IMR-90 (cell line): ENCODE measurements at regions not wholly inside any gene's neighbourhood (a gene's known extent, or its start where the extent isn't known, plus 50 kb on each side); places are given as distances from the start of the nearest gene placed in this dataset.

Experiments
- ATAC-seq: fragments of 200-7000 bp; cut with Tn5 transposase; 2 replicates; pipeline ENCODE4 v1.9.1; 2020; ENCODE audit warnings: low read depth, mild to moderate bottlenecking, moderate library complexity
- BruUV-seq: library from RNA; stranded (reverse); fragments of 400-500 nt; replicated peaks from 2 replicates; lab custom pipeline; 2021; lab: Mats Ljungman, UMichigan
- CTCF ChIA-PET: fragments of 300-600 bp; formaldehyde crosslinking; extraction: SDS; loops from one replicate; lab custom pipeline; 2021; ENCODE audit warnings: antibody characterized with exemption; lab: Yijun Ruan, JAX
- POLR2A ChIA-PET: fragments of 300-600 bp; sonication (Branson Sonifier 250); formaldehyde crosslinking; loops from one replicate; lab custom pipeline; 2022; ENCODE audit warnings: antibody characterized with exemption; ENCODE audit not compliant: unreplicated experiment; lab: Charles Lee
- DNase-seq: peaks from one replicate; pipeline ENCODE4 v3.0.0; 2013
- H2AFZ ChIP-seq: replicated peaks from 2 replicates; pipeline ENCODE3; 2013; ENCODE audit warnings: low read length, mild to moderate bottlenecking; ENCODE audit not compliant: poor library complexity
- H2AK5ac ChIP-seq: 2 replicates; pipeline ENCODE4 v1.6.1; 2013; ENCODE audit warnings: low read depth, low read length, inconsistent platforms
- H2AK9ac ChIP-seq: replicated peaks from 2 replicates; pipeline ENCODE3; 2013; ENCODE audit warnings: mild to moderate bottlenecking, low read depth, low read length, moderate library complexity; ENCODE audit not compliant: poor library complexity
- H2BK120ac ChIP-seq: 2 replicates; pipeline ENCODE4 v1.6.1; 2013; ENCODE audit warnings: low read depth, low read length, inconsistent platforms
- H2BK15ac ChIP-seq: 3 replicates; pipeline ENCODE4 v1.6.1; 2013; ENCODE audit warnings: low read depth, low read length, inconsistent platforms
- H2BK20ac ChIP-seq: 2 replicates; pipeline ENCODE4 v1.6.1; 2013; ENCODE audit warnings: low read depth, mild to moderate bottlenecking, inconsistent platforms, low read length, moderate library complexity
- H2BK5ac ChIP-seq: 2 replicates; pipeline ENCODE4 v1.6.1; 2013; ENCODE audit warnings: mild to moderate bottlenecking, low read depth, low read length, inconsistent platforms; ENCODE audit not compliant: poor library complexity, severe bottlenecking
- H3K14ac ChIP-seq: replicated peaks from 2 replicates; pipeline ENCODE4 v1.6.1; 2013; ENCODE audit warnings: low read depth, low read length, inconsistent platforms
- H3K18ac ChIP-seq: 2 replicates; pipeline ENCODE4 v1.6.1; 2013; ENCODE audit warnings: low read depth, low read length, control low read depth
- H3K23ac ChIP-seq: 2 replicates; pipeline ENCODE4 v1.6.1; 2013; ENCODE audit warnings: low read depth, low read length, inconsistent platforms
- H3K27ac ChIP-seq: 2 replicates; pipeline ENCODE4 v1.5.1; 2013; ENCODE audit warnings: mild to moderate bottlenecking, control low read depth, low read length; ENCODE audit not compliant: insufficient read depth
- H3K27me3 ChIP-seq: 2 replicates; pipeline ENCODE4 v1.6.1; 2013; ENCODE audit warnings: low read length; ENCODE audit not compliant: control insufficient read depth, insufficient read depth
- H3K36me3 ChIP-seq: 2 replicates; pipeline ENCODE4 v1.6.1; 2013; ENCODE audit warnings: low read length, mixed read lengths; ENCODE audit not compliant: control insufficient read depth, insufficient read depth
- H3K4ac ChIP-seq: 2 replicates; pipeline ENCODE4 v1.6.1; 2013; ENCODE audit warnings: low read depth, low read length, inconsistent platforms
- H3K4me1 ChIP-seq: 2 replicates; pipeline ENCODE4 v1.6.1; 2013; ENCODE audit warnings: low read length, mixed read lengths; ENCODE audit not compliant: control insufficient read depth, insufficient read depth
- H3K4me2 ChIP-seq: 2 replicates; pipeline ENCODE4 v1.6.1; 2013; ENCODE audit warnings: low read depth, mild to moderate bottlenecking, control low read depth, low read length, moderate library complexity
- H3K4me3 ChIP-seq: 2 replicates; pipeline ENCODE4 v1.5.1; 2013; ENCODE audit warnings: low read depth, mild to moderate bottlenecking, control low read depth, low read length, moderate library complexity; ENCODE audit not compliant: insufficient read depth
- H3K56ac ChIP-seq: 2 replicates; pipeline ENCODE4 v1.6.1; 2013; ENCODE audit warnings: low read length, inconsistent platforms; ENCODE audit not compliant: insufficient read depth; ENCODE audit errors: extremely low read depth
- H3K79me1 ChIP-seq, 2 experiments: 2 replicates each; pipeline ENCODE4 v1.6.1; 2013; ENCODE audit warnings: low read length in 2 of 2, inconsistent platforms in 1 of 2, low read depth in 1 of 2
- H3K9ac ChIP-seq: 2 replicates; pipeline ENCODE4 v1.6.1; 2013; ENCODE audit warnings: low read depth, low read length, control low read depth
- H3K9me1 ChIP-seq: 2 replicates; pipeline ENCODE4 v1.6.1; 2013; ENCODE audit warnings: low read length, inconsistent platforms; ENCODE audit not compliant: insufficient read depth
- H3K9me3 ChIP-seq: 2 replicates; pipeline ENCODE4 v1.6.1; 2013; ENCODE audit warnings: low read length; ENCODE audit not compliant: control insufficient read depth, insufficient read depth
- H4K20me1 ChIP-seq: 2 replicates; pipeline ENCODE4 v1.6.1; 2013; ENCODE audit warnings: low read length, inconsistent platforms; ENCODE audit not compliant: insufficient read depth
- H4K5ac ChIP-seq: 2 replicates; pipeline ENCODE4 v1.6.1; 2013; ENCODE audit warnings: mild to moderate bottlenecking, low read depth, low read length, control low read depth
- H4K8ac ChIP-seq, 2 experiments: 2 replicates each; pipeline ENCODE4 v1.6.1; 2013; ENCODE audit warnings: low read depth in 2 of 2, low read length in 2 of 2, control low read depth in 1 of 2, inconsistent platforms in 1 of 2
- H4K91ac ChIP-seq: 2 replicates; pipeline ENCODE4 v1.6.1; 2013; ENCODE audit warnings: low read depth, low read length, inconsistent platforms; ENCODE audit not compliant: insufficient read depth
- BHLHE40 ChIP-seq: fragments of 150-350 bp; IDR thresholded peaks from 2 replicates; pipeline ENCODE4 v1.6.1; 2016; ENCODE audit warnings: mild to moderate bottlenecking, low read depth, low read length
- CEBPB ChIP-seq: IDR thresholded peaks from 2 replicates; pipeline ENCODE4 v1.6.1; 2012; ENCODE audit warnings: low read depth, low read length, improper control_type of control experiment
- CHD1 ChIP-seq: IDR thresholded peaks from 2 replicates; pipeline ENCODE4 v1.6.1; 2012; ENCODE audit warnings: low read depth, low read length, improper control_type of control experiment
- FOS ChIP-seq: fragments of 150-350 bp; IDR thresholded peaks from 2 replicates; pipeline ENCODE4 v1.6.1; 2016; ENCODE audit warnings: low read depth, low read length
- MAFK ChIP-seq: IDR thresholded peaks from 2 replicates; pipeline ENCODE4 v1.6.1; 2012; ENCODE audit warnings: low read depth, low read length, improper control_type of control experiment
- MAZ ChIP-seq: IDR thresholded peaks from 2 replicates; pipeline ENCODE4 v1.6.1; 2012; ENCODE audit warnings: low read depth, mild to moderate bottlenecking, low read length, improper control_type of control experiment, moderate library complexity, borderline replicate concordance
- MXI1 ChIP-seq: IDR thresholded peaks from 2 replicates; pipeline ENCODE4 v1.6.1; 2012; ENCODE audit warnings: low read depth, mild to moderate bottlenecking, low read length, moderate library complexity, borderline replicate concordance
- NFE2L2 ChIP-seq: fragments of 150-350 bp; IDR thresholded peaks from 2 replicates; pipeline ENCODE4 v1.6.1; 2016; ENCODE audit warnings: low read depth, mild to moderate bottlenecking, low read length
- POLR2A ChIP-seq: IDR thresholded peaks from 2 replicates; pipeline ENCODE4 v1.6.1; 2012; ENCODE audit warnings: mild to moderate bottlenecking, low read depth, low read length
- RAD21 ChIP-seq: IDR thresholded peaks from 2 replicates; pipeline ENCODE4 v1.6.1; 2012; ENCODE audit warnings: low read length, improper control_type of control experiment
- RCOR1 ChIP-seq: IDR thresholded peaks from 2 replicates; pipeline ENCODE4 v1.6.1; 2012; ENCODE audit warnings: mild to moderate bottlenecking, low read length, improper control_type of control experiment; ENCODE audit not compliant: insufficient replicate concordance
- RFX5 ChIP-seq: IDR thresholded peaks from 2 replicates; pipeline ENCODE4 v1.8.0; 2012; ENCODE audit warnings: low read depth, mild to moderate bottlenecking, low read length, moderate library complexity
- SMC3 ChIP-seq: fragments of 150-350 bp; IDR thresholded peaks from 2 replicates; pipeline ENCODE4 v1.6.1; 2016; ENCODE audit warnings: low read depth, mild to moderate bottlenecking, antibody characterized with exemption, low read length, moderate library complexity
- WGBS, 2 experiments: methylation state at CpG; one replicate each; pipeline versions ENCODE4 v1.1.5 to v1.1.7; 2013; ENCODE audit warnings: missing lambda C conversion rate in 2 of 2; ENCODE audit not compliant: insufficient read length in 1 of 2; ENCODE audit errors: extremely low coverage in 2 of 2; 5-methylcytosine and 5-hydroxymethylcytosine counted together
- dilution Hi-C: fragments of 300-500 bp; cut with HindIII; formaldehyde crosslinking; loops from one replicate; pipeline ENCODE4 v1.14.3; 2018; ENCODE audit warnings: low sequenced_read_pairs; ENCODE audit not compliant: unreplicated experiment
- in situ Hi-C: fragments of 300-500 bp; cut with MboI; formaldehyde crosslinking; loops from 3 replicates; pipeline ENCODE4 v1.14.3; 2019; ENCODE audit warnings: low sequenced_read_pairs, inconsistent platforms, mixed read lengths
- intact Hi-C: fragments of 100-400 bp; cut with micrococcal nuclease; formaldehyde crosslinking; loops from 2 replicates; pipeline ENCODE4 v1.10.0; 2022
- TF ChIP-seq, protein P1 (sequence below): conservative IDR thresholded peaks from 2 replicates; pipeline ENCODE4 v1.5.1; 2012; ENCODE audit warnings: mild to moderate bottlenecking, low read depth, low read length, improper control_type of control experiment
- TF ChIP-seq, protein P2 (sequence below): fragments of 150-350 bp; IDR thresholded peaks from 2 replicates; pipeline ENCODE4 v1.6.1; 2017; ENCODE audit warnings: mild to moderate bottlenecking, antibody characterized with exemption, low read length, low read depth
- TF ChIP-seq, protein P3 (sequence below): fragments of 150-350 bp; IDR thresholded peaks from 2 replicates; pipeline ENCODE4 v1.6.1; 2016; ENCODE audit warnings: low read depth, mild to moderate bottlenecking, low read length, moderate library complexity, borderline replicate concordance

DNA sequence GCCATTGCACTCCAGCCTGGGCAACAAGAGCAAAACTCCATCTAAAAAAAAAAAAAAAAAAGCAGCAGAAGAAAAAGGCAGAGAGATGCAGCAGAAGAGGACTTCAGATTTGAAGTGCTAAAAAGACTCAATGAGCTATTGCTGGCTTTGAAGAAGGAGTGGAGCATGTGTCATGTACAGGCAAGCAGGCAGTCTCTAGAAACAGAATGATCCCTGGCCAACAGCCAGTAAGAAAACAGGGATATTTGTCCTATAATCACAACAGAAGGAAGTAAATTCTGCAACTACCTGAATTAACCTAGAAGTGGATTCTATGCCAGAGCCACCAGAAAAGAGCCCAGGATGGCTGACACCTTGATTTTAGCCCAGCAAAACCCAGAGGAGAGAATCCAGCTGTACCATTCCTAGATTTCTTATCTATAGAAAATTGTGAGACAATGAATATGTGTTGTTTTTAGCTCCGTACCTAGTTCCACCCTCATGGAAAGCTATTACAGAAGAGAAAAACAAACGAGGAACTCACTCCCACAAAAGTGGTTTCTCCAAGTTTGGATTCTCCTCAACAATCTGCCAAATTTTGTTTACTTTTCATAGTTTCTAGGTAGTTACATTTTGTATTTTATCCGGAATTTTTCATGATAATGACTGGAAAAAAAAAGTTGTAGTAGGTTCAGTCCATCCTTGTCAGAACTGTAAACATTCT is 198.2 kb upstream of the GNAI1 start:
- Histone ChIP-seq H3K27me3 (no peaks in the 10 kb centered on the region), H2AK9ac (no peak overlapping the region), H4K5ac (no peak overlapping the region), H3K4me2 (no peak overlapping the region), H2AK5ac (no peak overlapping the region), H3K27ac (no peak overlapping the region), H3K9ac (no peak overlapping the region), H3K9me1 (no peaks in the 10 kb centered on the region), H4K91ac (no peak overlapping the region), H3K36me3 (no peaks in the 10 kb centered on the region), H3K18ac (no peak overlapping the region; the same call in 1 of the 2 replicates), H3K14ac (0 out of 2 replicates have a peak overlapping the region, but pooled peaks have one; percentile 26), H2BK20ac (no peak overlapping the region), H4K8ac (no peak overlapping the region), H2BK5ac (peak overlapping the region; percentile 15), H2BK15ac (no peak overlapping the region), H3K56ac (no peak overlapping the region), H2BK120ac (0 out of 2 replicates have a peak overlapping the region, but pooled peaks have one; percentile 2), H4K20me1 (no peaks in the 10 kb centered on the region), H3K4me1 (peaks cover 3% of the 10 kb centered on the region), H3K4ac (no peak overlapping the region), H3K23ac (no peak overlapping the region), H2AFZ (no peak overlapping the region), H3K4me3 (no peak overlapping the region), H3K79me1 (no peaks in the 10 kb centered on the region), H3K9me3 (no peaks in the 10 kb centered on the region)
- intact Hi-C loops (no loop called here), in situ Hi-C loops (no loop called here), dilution Hi-C loops (no loop called here)
- CTCF ChIA-PET = interaction anchor here (0.6 kb wide), 1 partner anchor 20 kb away, joined by 4 read pairs; no protein-coding TSS in a partner anchor
- no peak for TF ChIP-seq CHD1
- TF ChIP-seq NFE2L2 = no peak
- no peak for TF ChIP-seq CEBPB
- TF ChIP-seq SMC3 = no peak
- no peak for TF ChIP-seq MXI1
- no peak for TF ChIP-seq FOS
- TF ChIP-seq, protein P1, sequence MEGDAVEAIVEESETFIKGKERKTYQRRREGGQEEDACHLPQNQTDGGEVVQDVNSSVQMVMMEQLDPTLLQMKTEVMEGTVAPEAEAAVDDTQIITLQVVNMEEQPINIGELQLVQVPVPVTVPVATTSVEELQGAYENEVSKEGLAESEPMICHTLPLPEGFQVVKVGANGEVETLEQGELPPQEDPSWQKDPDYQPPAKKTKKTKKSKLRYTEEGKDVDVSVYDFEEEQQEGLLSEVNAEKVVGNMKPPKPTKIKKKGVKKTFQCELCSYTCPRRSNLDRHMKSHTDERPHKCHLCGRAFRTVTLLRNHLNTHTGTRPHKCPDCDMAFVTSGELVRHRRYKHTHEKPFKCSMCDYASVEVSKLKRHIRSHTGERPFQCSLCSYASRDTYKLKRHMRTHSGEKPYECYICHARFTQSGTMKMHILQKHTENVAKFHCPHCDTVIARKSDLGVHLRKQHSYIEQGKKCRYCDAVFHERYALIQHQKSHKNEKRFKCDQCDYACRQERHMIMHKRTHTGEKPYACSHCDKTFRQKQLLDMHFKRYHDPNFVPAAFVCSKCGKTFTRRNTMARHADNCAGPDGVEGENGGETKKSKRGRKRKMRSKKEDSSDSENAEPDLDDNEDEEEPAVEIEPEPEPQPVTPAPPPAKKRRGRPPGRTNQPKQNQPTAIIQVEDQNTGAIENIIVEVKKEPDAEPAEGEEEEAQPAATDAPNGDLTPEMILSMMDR = no peak
- no peak for TF ChIP-seq RCOR1
- TF ChIP-seq MAZ = no peak
- no peak for TF ChIP-seq BHLHE40
- no peak for TF ChIP-seq MAFK
- TF ChIP-seq RFX5 = no peak
- TF ChIP-seq RAD21 = no peak
- TF ChIP-seq, protein P2, sequence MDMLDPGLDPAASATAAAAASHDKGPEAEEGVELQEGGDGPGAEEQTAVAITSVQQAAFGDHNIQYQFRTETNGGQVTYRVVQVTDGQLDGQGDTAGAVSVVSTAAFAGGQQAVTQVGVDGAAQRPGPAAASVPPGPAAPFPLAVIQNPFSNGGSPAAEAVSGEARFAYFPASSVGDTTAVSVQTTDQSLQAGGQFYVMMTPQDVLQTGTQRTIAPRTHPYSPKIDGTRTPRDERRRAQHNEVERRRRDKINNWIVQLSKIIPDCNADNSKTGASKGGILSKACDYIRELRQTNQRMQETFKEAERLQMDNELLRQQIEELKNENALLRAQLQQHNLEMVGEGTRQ = no peak
- TF ChIP-seq, protein P3, sequence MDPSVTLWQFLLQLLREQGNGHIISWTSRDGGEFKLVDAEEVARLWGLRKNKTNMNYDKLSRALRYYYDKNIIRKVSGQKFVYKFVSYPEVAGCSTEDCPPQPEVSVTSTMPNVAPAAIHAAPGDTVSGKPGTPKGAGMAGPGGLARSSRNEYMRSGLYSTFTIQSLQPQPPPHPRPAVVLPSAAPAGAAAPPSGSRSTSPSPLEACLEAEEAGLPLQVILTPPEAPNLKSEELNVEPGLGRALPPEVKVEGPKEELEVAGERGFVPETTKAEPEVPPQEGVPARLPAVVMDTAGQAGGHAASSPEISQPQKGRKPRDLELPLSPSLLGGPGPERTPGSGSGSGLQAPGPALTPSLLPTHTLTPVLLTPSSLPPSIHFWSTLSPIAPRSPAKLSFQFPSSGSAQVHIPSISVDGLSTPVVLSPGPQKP = no peak
- TF ChIP-seq POLR2A = no peak
- POLR2A ChIA-PET = no interaction called here
- WGBS, 2 experiments = no CpG with 5 or more reads among the region's 3 CpGs
- DNase-seq = peak; percentile 19
- ATAC-seq = no peak
- no TSS peak for BruUV-seq
